SH-SY5Y (cell line): ENCODE measurements at regions not wholly inside any gene's neighbourhood (a gene's known extent, or its start where the extent isn't known, plus 50 kb on each side); places are given as distances from the start of the nearest gene placed in this dataset.

Source experiments
- GATA2 ChIP-seq: IDR thresholded peaks from 2 replicates; pipeline ENCODE4 v1.6.1; 2011; ENCODE audit warnings: mild to moderate bottlenecking, low read depth, low read length
- GATA3 ChIP-seq: IDR thresholded peaks from 2 replicates; pipeline ENCODE4 v1.6.1; 2011; ENCODE audit warnings: low read depth, mild to moderate bottlenecking, low read length, moderate library complexity

DNA sequence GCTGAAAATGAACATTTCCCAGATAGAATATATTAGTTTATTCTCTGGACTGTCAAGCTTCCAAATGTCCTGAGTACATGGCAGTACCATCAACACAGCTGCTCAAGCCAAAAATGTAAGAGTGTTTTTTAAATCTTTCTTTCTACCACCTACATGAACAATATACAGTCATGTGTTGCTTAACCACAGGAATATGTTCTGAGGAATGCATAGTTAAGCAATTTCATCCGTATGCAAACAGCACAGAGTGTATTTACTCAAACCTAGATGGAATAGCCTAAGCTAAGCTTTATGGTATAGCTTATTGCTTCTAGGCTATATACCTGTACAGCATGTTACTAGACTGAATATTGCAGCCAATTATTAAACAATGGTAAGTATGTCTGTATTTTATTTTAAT is 561.9 kb upstream of the ADGRL4 start:
- TF ChIP-seq GATA2 (no peak), GATA3 (no peak)
